Sciatic nerve (tissue), 2 donors: ENCODE measurements at regions not wholly inside any gene's neighbourhood (a gene's known extent, or its start where the extent isn't known, plus 50 kb on each side); places are given as distances from the start of the nearest gene placed in this dataset.
A peak's percentile ranks its signal among the peaks of the same experiment; 100 is the strongest.

Source experiments
- ATAC-seq: fragments of 200-7000 bp; cut with Tn5 transposase; one replicate; pipeline ENCODE4 v1.9.1; 2020; ENCODE audit warnings: mild to moderate bottlenecking, moderate library complexity
- DNase-seq: peaks from one replicate; pipeline ENCODE4 v3.0.0-alpha.2; 2020; ENCODE audit warnings: low spot score
- intact Hi-C: fragments of 100-400 bp; cut with DNase I; formaldehyde crosslinking; loops from one replicate; pipeline ENCODE4 v1.14.2; 2022
- donor health status: DM: no; HTN: no; CAD: no.
- donor health status: DM: no; HTN: no; CAD: no.

DNA sequence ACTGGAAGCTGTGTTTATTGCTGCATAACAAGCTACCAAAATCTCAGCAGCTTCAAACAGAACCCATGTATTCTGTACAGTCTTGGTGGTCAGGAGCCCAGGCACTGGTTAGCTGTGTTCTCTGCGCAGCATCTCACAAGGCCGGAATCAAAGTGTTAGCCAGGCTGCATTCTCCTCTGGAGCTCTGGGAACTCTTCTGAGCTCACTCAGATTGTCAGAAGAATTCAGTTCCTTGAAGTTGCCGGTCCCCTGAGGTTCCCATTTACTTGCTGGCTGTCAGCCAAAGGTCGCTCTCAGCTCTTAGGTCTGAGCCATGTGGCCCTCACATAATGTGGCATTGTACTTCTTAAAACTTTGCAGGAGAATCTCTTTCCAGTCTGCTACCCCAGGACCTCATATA is 123.6 kb upstream of the SMIM21 start:
- DNase-seq (peak; percentile 67), ATAC-seq (peak; percentile 83)
- intact Hi-C loops = no loop called here

- intact Hi-C loops = no loop called here
- DNase-seq (no peak), ATAC-seq (no peak)
These were observed 120.9 kb upstream of the SMIM21 start for GRCh38 chr18:75548353-75548905.

DNA sequence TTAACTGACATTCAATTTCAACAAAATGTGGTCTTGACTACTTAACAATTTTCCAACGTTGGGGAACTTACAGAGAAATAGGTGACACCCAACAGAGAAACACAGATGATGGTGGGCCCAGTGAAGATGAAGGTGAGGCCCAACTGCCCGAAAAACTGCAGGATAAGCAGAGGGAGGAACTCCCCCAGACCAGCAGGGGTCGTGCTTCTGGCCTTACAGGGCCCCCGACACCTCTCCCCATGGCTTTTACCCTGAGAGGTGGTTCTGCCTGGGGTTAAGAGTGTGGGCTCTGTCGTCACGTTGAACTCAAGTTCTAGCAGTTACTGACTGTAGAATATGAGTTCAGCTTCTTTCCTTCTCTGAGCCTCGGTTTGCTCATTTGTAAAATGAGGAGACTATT is 119.5 kb upstream of the SMIM21 start:
- intact Hi-C loops = no loop called here
- DNase-seq (no peak), ATAC-seq (no peak)

DNA sequence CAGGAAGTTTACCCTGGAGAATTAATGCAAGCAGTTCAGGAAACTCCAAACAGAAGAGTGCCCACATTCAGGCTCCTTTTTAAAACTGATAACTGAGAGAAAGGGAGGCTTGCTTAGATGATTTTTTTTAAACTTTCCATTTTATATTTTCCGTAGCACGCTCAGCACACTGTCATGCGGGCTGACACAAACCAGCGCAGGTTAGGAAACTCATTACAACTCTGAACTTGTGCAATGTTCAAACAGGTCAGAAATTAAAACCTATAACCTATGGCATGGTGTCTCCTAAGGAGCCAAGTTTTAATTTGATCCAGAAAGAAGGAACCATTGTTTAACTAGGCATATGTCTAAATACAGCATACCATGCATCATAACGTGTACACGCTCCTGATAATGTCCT is 117.7 kb upstream of the SMIM21 start:
- intact Hi-C loops = no loop called here
- ATAC-seq (no peak), DNase-seq (no peak)

DNA sequence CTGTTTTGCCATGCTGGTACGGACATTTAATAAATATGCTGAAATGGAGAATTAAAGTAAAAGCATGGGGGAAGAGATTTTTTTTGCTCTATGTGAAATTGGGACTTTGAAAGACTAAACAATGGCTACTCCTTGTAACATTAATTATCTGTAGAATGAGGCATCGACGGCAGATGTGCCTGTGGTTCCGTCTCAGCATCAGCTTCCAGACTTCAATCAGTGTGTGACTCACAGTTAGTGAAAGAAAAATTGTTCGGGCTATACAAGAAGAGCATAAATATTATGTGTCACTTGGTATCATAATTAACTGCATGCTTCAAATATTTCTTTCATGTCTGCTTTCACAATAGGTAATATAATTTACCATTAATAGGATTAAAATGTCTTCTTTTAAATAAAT is 117.0 kb upstream of the SMIM21 start:
- DNase-seq (no peak), ATAC-seq (no peak)
- intact Hi-C loops = no loop called here

GRCh38 chr18:75544051-75544481 is 116.6 kb upstream of the SMIM21 start:
- intact Hi-C loops = no loop called here
- ATAC-seq = no peak
- DNase-seq = no peak

DNA sequence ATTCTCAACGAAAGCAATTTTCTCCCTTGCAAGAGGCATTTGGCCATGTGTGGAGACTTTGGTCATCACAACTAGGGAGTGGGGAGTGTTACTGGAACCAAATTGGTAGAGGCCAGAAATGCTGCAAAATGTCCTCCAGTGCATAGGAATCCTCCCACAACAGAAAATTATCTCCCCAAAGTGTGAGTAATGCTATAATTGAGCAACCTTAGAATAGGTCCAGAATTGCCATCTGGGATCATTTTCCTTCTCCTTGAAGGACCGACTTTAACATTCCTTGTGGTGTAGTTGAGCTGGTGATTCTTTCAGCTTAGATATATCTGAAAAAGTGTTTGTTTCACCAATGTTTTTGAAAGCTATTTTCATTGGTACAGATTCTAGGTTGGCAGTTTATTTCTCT is 111.2 kb upstream of the SMIM21 start:
- ATAC-seq (no peak), DNase-seq (no peak)
- intact Hi-C loops = no loop called here

- no peak for DNase-seq
- no peak for ATAC-seq
- intact Hi-C loops = no loop called here
These were observed 106.4 kb upstream of the SMIM21 start for GRCh38 chr18:75533950-75534349.

DNA sequence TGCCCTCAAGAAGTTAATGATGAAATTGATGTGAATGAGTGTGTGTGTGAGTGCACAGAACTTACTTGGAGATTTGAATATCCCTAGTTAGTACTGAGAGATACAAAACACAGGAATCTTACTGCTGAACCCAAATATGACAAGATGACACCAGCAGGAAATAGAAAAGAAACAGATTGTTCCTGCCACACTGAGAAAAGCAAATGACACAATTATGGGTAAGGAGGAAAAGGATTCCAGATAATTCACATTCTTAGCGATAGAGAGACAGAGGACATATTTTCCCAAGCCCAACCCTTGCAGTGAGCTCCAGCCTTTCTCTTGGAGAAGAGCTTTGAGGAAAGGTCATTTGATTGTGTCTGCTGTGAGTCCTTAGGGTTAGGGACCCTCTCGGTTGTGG is 105.7 kb upstream of the SMIM21 start:
- intact Hi-C loops = no loop called here
- ATAC-seq (no peak), DNase-seq (no peak)

GRCh38 chr18:75531851-75532459 is 104.5 kb upstream of the SMIM21 start:
- intact Hi-C loops = no loop called here
- DNase-seq (no peak), ATAC-seq (no peak)

GRCh38 chr18:75531212-75531850 is 103.8 kb upstream of the SMIM21 start:
- no peak for ATAC-seq
- DNase-seq = no peak
- intact Hi-C loops = no loop called here

GRCh38 chr18:75530566-75531211 is 103.2 kb upstream of the SMIM21 start:
- DNase-seq (no peak), ATAC-seq (no peak)
- intact Hi-C loops = no loop called here

DNA sequence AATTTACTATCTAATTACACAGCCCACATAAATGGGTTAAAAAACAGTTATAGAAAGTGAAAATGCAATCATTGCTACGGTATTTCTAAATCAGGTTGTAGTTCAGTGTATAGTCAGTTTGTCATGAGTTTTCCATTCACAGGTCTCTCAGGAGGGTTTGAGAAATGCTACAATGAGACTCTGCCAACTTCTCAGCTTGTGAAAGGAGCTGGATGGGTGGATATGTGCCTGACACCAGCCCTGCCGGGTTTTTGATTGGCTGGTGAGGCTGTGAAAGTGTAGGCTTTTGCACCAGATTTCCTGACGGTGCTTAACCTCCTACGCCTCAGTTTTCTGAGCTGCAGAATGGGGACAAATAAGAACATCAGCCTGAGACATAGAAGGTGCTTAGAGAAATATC is 102.6 kb upstream of the SMIM21 start:
- DNase-seq (no peak), ATAC-seq (no peak)
- intact Hi-C loops = no loop called here

GRCh38 chr18:75529394-75529793 is 101.9 kb upstream of the SMIM21 start:
- ATAC-seq = no peak
- DNase-seq = no peak
- intact Hi-C loops = loop anchor here (5.0 kb wide), 1 partner anchor 1863 kb away; no protein-coding TSS in a partner anchor

GRCh38 chr18:75527848-75528685 is 100.6 kb upstream of the SMIM21 start:
- DNase-seq = no peak
- intact Hi-C loops = loop anchor here (5.0 kb wide), 1 partner anchor 1864 kb away; no protein-coding TSS in a partner anchor

DNA sequence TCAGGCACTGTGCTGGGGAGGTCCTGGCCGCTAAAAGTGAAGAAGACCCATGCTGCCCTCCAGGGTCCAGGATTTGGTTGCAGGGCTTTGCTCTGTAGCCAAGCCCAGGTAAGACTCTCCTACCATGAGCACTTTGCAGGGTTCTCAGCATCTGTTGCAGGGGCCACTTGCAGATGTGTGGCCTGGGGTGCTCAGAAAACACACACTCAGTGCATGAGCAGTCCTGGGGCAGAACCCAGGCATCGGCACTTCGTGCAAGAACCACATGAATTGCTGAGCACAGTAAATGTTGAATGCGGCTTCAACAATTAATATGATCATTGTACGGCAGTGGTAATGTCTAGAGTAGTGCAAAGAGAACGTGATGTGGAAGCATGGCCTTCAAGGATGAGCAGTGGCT is 98.5 kb upstream of the SMIM21 start:
- ATAC-seq (no peak), DNase-seq (no peak)
- intact Hi-C loops = loop anchor here (5.0 kb wide), 1 partner anchor 1866 kb away; no protein-coding TSS in a partner anchor

More at GRCh38 chr18:75527848-75528685, 100.6 kb upstream of the SMIM21 start:
- ATAC-seq = no peak

DNA sequence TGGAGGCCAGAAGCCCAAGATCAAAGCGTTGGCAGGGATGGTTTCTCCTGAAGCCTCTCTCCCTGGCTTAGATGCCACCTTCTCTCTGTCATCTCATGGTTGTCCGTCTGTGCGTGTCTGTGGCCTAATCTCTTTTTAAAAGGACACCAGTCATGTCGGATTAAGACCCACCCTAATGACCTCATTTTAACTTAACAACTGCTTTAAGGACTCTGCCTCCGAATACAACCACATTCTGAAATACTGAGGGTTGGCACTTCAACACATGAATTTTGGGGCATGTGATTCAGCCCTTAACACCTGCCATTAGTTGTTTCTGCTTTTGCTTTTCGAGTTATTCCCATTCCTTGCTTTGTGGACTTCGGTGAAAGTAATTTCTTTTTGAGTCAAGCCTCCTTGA is 97.8 kb upstream of the SMIM21 start:
- DNase-seq (no peak), ATAC-seq (no peak)
- intact Hi-C loops = loop anchor here (5.0 kb wide), 1 partner anchor 1867 kb away; no protein-coding TSS in a partner anchor

GRCh38 chr18:75524841-75525240 is 97.3 kb upstream of the SMIM21 start:
- no peak for DNase-seq
- intact Hi-C loops = loop anchor here (5.0 kb wide), 1 partner anchor 1867 kb away; no protein-coding TSS in a partner anchor
- no peak for ATAC-seq

- intact Hi-C loops = no loop called here
- ATAC-seq = no peak
- no peak for DNase-seq
These were observed 96.7 kb upstream of the SMIM21 start for GRCh38 chr18:75524181-75524580.
